ENCODE measurements at regions not wholly inside any gene's neighbourhood (a gene's known extent, or its start where the extent isn't known, plus 50 kb on each side); places are given as distances from the start of the nearest gene placed in this dataset.
"Not testable (repeated sequence)": the region's sequence is repeated elsewhere in the genome, so short reads cannot be mapped to it uniquely, and the experiment has no call there.

- DNase-seq (ENCODE audit: low read depth) = no peak
- H3K4me3 ChIP-seq (ENCODE audit: low read depth, low read length) = no peak overlapping the region
- TF ChIP-seq CTCF (IDR thresholded peaks at IDR 0.05; ENCODE audit: insufficient read depth, low read depth, low read length) = no peak
Measured at GRCh38 chr9:91012933-91013841, 211.6 kb downstream of the SYK start.

- DNase-seq (ENCODE audit: low read depth) = no peak
- H3K4me3 ChIP-seq (ENCODE audit: low read depth, low read length) = no peak overlapping the region
- TF ChIP-seq CTCF (IDR thresholded peaks at IDR 0.05; ENCODE audit: insufficient read depth, low read depth, low read length) = no peak
Measured at GRCh38 chr9:91017245-91017644, 215.6 kb downstream of the SYK start.

GRCh38 chr9:91019871-91020270 lies 218.3 kb downstream of the SYK start:
- H3K4me3 ChIP-seq (ENCODE audit: low read depth, low read length); DNase-seq (ENCODE audit: low read depth): not testable (repeated sequence)

- not testable (repeated sequence) for DNase-seq (ENCODE audit: low read depth); H3K4me3 ChIP-seq (ENCODE audit: low read depth, low read length)
Measured at GRCh38 chr9:91021656-91022055, 220.0 kb downstream of the SYK start.

GRCh38 chr9:91023741-91024140 lies 222.1 kb downstream of the SYK start:
- DNase-seq (ENCODE audit: low read depth) = no peak
- no peak for TF ChIP-seq CTCF (IDR thresholded peaks at IDR 0.05; ENCODE audit: insufficient read depth, low read depth, low read length)
- H3K4me3 ChIP-seq (ENCODE audit: low read depth, low read length) = no peak overlapping the region

- DNase-seq (ENCODE audit: low read depth) = no peak
- TF ChIP-seq CTCF (IDR thresholded peaks at IDR 0.05; ENCODE audit: insufficient read depth, low read depth, low read length) = no peak
- no peak overlapping the region for H3K4me3 ChIP-seq (ENCODE audit: low read depth, low read length)
Measured at GRCh38 chr9:91024841-91025240, 223.2 kb downstream of the SYK start.

GRCh38 chr9:91025856-91026255 lies 224.2 kb downstream of the SYK start:
- no peak overlapping the region for H3K4me3 ChIP-seq (ENCODE audit: low read depth, low read length)
- DNase-seq (ENCODE audit: low read depth) = no peak
- no peak for TF ChIP-seq CTCF (IDR thresholded peaks at IDR 0.05; ENCODE audit: insufficient read depth, low read depth, low read length)

- DNase-seq (ENCODE audit: low read depth) = no peak
- H3K4me3 ChIP-seq (ENCODE audit: low read depth, low read length) = no peak overlapping the region
- TF ChIP-seq CTCF (IDR thresholded peaks at IDR 0.05; ENCODE audit: insufficient read depth, low read depth, low read length) = no peak
Measured at GRCh38 chr9:91026266-91026665, 224.6 kb downstream of the SYK start.

Measured in fibroblast of villous mesenchyme (primary cell).